OCI-LY3 (cell line): ENCODE measurements at regions not wholly inside any gene's neighbourhood (a gene's known extent, or its start where the extent isn't known, plus 50 kb on each side); places are given as distances from the start of the nearest gene placed in this dataset.
A peak's percentile ranks its signal among the peaks of the same experiment; 100 is the strongest.

ENCODE experiments used
- H2AFZ ChIP-seq: fragments of 200-600, 300-600 bp; shearing (Covaris generic); 2 replicates; pipeline ENCODE4 v1.6.0; 2014; ENCODE audit warnings: antibody characterized with exemption, low read depth, low read length
- H3K27ac ChIP-seq: fragments of 200-600, 300-600 bp; sonication (generic); 2 replicates; pipeline ENCODE4 v1.5.1; 2014; ENCODE audit warnings: mild to moderate bottlenecking, low read length, moderate library complexity, mixed read lengths
- H3K27me3 ChIP-seq: fragments of 200-600, 300-600 bp; sonication (generic); 2 replicates; pipeline ENCODE4 v1.6.1; 2014; ENCODE audit warnings: low read depth, low read length, mixed read lengths
- H3K36me3 ChIP-seq: fragments of 200-600, 300-600 bp; sonication (generic); replicated peaks from 2 replicates; pipeline ENCODE3; 2014; ENCODE audit warnings: low read depth, low read length, mixed read lengths
- H3K4me1 ChIP-seq: fragments of 300-600, 200-600 bp; sonication (generic); 2 replicates; pipeline ENCODE4 v1.6.1; 2014; ENCODE audit warnings: low read length, mixed read lengths
- H3K4me2 ChIP-seq: fragments of 200-600, 300-600 bp; sonication (generic); 2 replicates; pipeline ENCODE4 v1.6.1; 2014; ENCODE audit warnings: low read length, mixed read lengths
- H3K4me3 ChIP-seq: fragments of 300-600, 200-600 bp; sonication (generic); 2 replicates; pipeline ENCODE4 v1.5.1; 2014; ENCODE audit warnings: antibody characterized with exemption, mild to moderate bottlenecking, low read length, moderate library complexity
- H3K79me2 ChIP-seq: fragments of 300-600, 200-600 bp; shearing (Covaris generic); 2 replicates; pipeline ENCODE4 v1.6.1; 2014; ENCODE audit warnings: mild to moderate bottlenecking, low read length, mixed read lengths
- H3K9ac ChIP-seq: fragments of 300-600, 200-600 bp; shearing (Covaris generic); 2 replicates; pipeline ENCODE4 v1.6.0; 2014; ENCODE audit warnings: mild to moderate bottlenecking, low read length, moderate library complexity
- H3K9me3 ChIP-seq: fragments of 200-600, 300-600 bp; shearing (Covaris generic); 2 replicates; pipeline ENCODE4 v1.6.1; 2014; ENCODE audit warnings: low read length, mixed read lengths; ENCODE audit not compliant: insufficient read depth
- H4K20me1 ChIP-seq: fragments of 200-600, 300-600 bp; sonication (generic); 2 replicates; pipeline ENCODE4 v1.6.1; 2016; ENCODE audit warnings: low read length, mixed read lengths; ENCODE audit not compliant: insufficient read depth
- EZH2phosphoT487 ChIP-seq: fragments of 200-600 bp; shearing (Covaris generic); IDR thresholded peaks from 2 replicates; pipeline ENCODE4 v1.6.1; 2018; ENCODE audit warnings: antibody characterized with exemption, mixed run types, low read depth
- TF ChIP-seq, protein P1 (sequence below): fragments of 200-600, 300-600 bp; sonication (generic); IDR thresholded peaks from 2 replicates; pipeline ENCODE4 v1.5.1; 2014; ENCODE audit warnings: antibody characterized with exemption, low read length, low read depth

GRCh38 chr13:47186471-47186870, 289.6 kb upstream of the HTR2A start:
- peaks cover 11% of the 10 kb centered on the region; the same call in 1 of the 2 replicates for H3K27me3 ChIP-seq
- no peaks in the 10 kb centered on the region for H3K4me1 ChIP-seq
- no peak for TF ChIP-seq EZH2phosphoT487
- TF ChIP-seq, protein P1, sequence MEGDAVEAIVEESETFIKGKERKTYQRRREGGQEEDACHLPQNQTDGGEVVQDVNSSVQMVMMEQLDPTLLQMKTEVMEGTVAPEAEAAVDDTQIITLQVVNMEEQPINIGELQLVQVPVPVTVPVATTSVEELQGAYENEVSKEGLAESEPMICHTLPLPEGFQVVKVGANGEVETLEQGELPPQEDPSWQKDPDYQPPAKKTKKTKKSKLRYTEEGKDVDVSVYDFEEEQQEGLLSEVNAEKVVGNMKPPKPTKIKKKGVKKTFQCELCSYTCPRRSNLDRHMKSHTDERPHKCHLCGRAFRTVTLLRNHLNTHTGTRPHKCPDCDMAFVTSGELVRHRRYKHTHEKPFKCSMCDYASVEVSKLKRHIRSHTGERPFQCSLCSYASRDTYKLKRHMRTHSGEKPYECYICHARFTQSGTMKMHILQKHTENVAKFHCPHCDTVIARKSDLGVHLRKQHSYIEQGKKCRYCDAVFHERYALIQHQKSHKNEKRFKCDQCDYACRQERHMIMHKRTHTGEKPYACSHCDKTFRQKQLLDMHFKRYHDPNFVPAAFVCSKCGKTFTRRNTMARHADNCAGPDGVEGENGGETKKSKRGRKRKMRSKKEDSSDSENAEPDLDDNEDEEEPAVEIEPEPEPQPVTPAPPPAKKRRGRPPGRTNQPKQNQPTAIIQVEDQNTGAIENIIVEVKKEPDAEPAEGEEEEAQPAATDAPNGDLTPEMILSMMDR, result no peak
- H3K9me3 ChIP-seq, result no peaks in the 10 kb centered on the region
- no peak overlapping the region for H3K4me2 ChIP-seq
- no peak overlapping the region for H3K27ac ChIP-seq
- H3K79me2 ChIP-seq, result no peaks in the 10 kb centered on the region
- no peaks in the 10 kb centered on the region for H3K36me3 ChIP-seq
- H2AFZ ChIP-seq, result no peak overlapping the region
- no peak overlapping the region for H3K9ac ChIP-seq
- no peaks in the 10 kb centered on the region for H4K20me1 ChIP-seq
- no peak overlapping the region for H3K4me3 ChIP-seq

DNA sequence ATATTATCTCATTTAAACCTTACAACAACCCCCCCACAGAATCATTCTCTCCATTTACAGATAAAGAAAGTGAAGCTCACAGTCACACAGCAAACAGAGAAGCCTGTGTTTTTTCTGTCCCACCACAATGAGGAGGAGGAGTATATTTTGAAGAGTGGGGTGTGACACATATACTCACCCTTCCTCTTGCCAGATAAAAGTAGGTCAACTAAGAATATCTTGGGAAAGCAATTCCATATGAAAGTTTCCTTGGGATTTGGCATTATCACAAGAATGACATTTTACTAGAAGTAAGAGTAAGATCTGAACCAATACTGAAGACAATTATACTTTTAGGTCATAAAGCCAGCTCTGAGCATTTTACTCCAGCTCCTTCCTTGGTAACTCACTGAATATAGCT, 287.5 kb upstream of the HTR2A start:
- H3K36me3 ChIP-seq, result no peaks in the 10 kb centered on the region
- H3K4me3 ChIP-seq, result no peak overlapping the region
- H3K27ac ChIP-seq, result no peak overlapping the region
- H3K27me3 ChIP-seq, result peaks cover 11% of the 10 kb centered on the region; the same call in 1 of the 2 replicates
- no peak overlapping the region for H3K9ac ChIP-seq
- no peaks in the 10 kb centered on the region for H3K9me3 ChIP-seq
- TF ChIP-seq EZH2phosphoT487, result no peak
- TF ChIP-seq, protein P1, result no peak
- H3K79me2 ChIP-seq, result no peaks in the 10 kb centered on the region
- no peak overlapping the region for H3K4me2 ChIP-seq
- no peak overlapping the region for H2AFZ ChIP-seq
- no peaks in the 10 kb centered on the region for H3K4me1 ChIP-seq
- H4K20me1 ChIP-seq, result no peaks in the 10 kb centered on the region

DNA sequence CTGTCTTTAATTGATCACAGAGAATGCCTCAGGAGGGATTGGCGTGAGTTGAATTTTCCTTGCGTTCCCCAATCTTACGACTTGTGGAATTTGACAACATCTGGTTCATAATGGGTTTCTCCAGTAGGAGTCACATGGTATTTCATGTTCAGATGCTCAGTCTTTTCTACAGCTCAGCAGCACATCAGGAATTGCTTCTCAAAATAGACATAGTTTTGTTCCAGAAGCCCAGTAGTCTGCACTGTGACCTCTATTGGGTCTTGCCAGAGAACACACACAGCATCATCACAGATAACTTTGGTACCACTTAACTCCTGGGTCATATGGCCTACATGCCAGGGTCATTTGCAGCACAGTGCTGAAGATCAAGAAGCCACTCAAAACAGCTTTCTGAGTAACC, 282.5 kb upstream of the HTR2A start:
- TF ChIP-seq, protein P1, result no peak
- no peak for TF ChIP-seq EZH2phosphoT487
- H3K9ac ChIP-seq, result no peak overlapping the region
- no peaks in the 10 kb centered on the region for H3K79me2 ChIP-seq
- no peaks in the 10 kb centered on the region for H4K20me1 ChIP-seq
- no peak overlapping the region for H3K4me2 ChIP-seq
- no peak overlapping the region for H3K4me3 ChIP-seq
- no peaks in the 10 kb centered on the region for H3K9me3 ChIP-seq
- peaks cover 5% of the 10 kb centered on the region; the same call in 1 of the 2 replicates for H3K4me1 ChIP-seq
- no peaks in the 10 kb centered on the region for H3K36me3 ChIP-seq
- H3K27me3 ChIP-seq, result peaks cover 11% of the 10 kb centered on the region; the same call in 1 of the 2 replicates
- H2AFZ ChIP-seq, result no peak overlapping the region
- no peak overlapping the region for H3K27ac ChIP-seq

DNA sequence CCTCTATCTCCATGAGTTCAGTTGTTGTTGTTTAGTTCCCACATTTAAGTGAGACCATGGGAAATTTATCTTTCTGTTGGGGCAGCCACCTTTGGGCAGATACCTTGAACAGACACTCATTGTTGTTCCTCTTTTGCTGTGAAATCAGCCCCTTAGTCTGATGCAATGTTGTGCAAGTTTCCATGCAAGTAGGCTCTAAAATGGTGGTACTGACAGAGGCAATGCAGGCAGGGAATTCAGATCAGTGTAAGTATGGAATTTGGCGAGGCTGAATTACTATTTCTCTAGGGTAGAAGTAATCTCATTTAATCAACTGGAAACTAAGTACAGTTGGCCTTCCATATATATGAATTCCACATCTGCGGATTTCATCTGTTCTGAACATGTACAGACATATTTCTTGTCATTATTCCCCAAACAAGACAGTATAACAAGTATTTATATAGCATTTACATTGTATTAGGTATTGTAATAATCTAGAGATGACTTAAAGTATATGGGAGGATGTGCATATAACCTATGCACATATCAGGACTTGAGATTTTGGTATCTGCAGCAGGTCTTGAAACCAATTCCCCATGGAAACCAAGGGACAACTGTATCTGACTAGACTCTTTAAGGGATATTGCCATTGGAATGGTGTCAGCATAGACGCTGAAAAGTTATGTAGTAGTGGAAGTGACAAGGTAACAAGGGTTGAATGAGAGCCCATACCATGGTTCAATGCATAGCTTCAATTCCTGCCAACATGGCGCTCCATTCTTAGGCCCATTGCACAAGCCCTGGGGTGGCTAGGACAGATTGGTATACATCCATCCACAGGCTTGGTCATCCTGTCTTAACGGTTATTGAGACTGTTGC, 281.5 kb upstream of the HTR2A start:
- no peaks in the 10 kb centered on the region for H3K36me3 ChIP-seq
- no peaks in the 10 kb centered on the region for H4K20me1 ChIP-seq
- H3K4me1 ChIP-seq, result peaks cover 5% of the 10 kb centered on the region; the same call in 1 of the 2 replicates
- H3K4me2 ChIP-seq, result 0 out of 2 replicates have a peak overlapping the region, but pooled peaks have one; percentile 6
- no peaks in the 10 kb centered on the region for H3K9me3 ChIP-seq
- H3K9ac ChIP-seq, result no peak overlapping the region
- H3K4me3 ChIP-seq, result no peak overlapping the region
- no peak overlapping the region for H3K27ac ChIP-seq
- H3K79me2 ChIP-seq, result no peaks in the 10 kb centered on the region
- peaks cover 5% of the 10 kb centered on the region for H3K27me3 ChIP-seq
- H2AFZ ChIP-seq, result 0 out of 2 replicates have a peak overlapping the region, but pooled peaks have one; percentile 15
- TF ChIP-seq, protein P1, result no peak
- no peak for TF ChIP-seq EZH2phosphoT487
